ENCODE measurements at regions not wholly inside any gene's neighbourhood (a gene's known extent, or its start where the extent isn't known, plus 50 kb on each side); places are given as distances from the start of the nearest gene placed in this dataset.

- TF ChIP-seq CTCF (conservative IDR thresholded peaks at IDR 0.05), result no peak
- no peak for TF ChIP-seq EZH2 (IDR thresholded peaks at IDR 0.05; ENCODE audit: low read depth)
Measured at GRCh38 chr3:187979564-187979963, 174.4 kb upstream of the LPP start.

Measured in PC-9 (cell line).